ENCODE measurements at regions not wholly inside any gene's neighbourhood (a gene's known extent, or its start where the extent isn't known, plus 50 kb on each side); places are given as distances from the start of the nearest gene placed in this dataset.

- TF ChIP-seq CTCF (IDR thresholded peaks at IDR 0.05), result no peak
- TF ChIP-seq POLR2A (IDR thresholded peaks at IDR 0.05), result no peak
Observed at GRCh38 chr3:18782191-18782590, 357.1 kb upstream of the SATB1 start.

All from sigmoid colon (tissue), 3 donors.